DMS53 treated with DMSO at 0.1 percent for 48 hours (cell line): ENCODE measurements at regions not wholly inside any gene's neighbourhood (a gene's known extent, or its start where the extent isn't known, plus 50 kb on each side); places are given as distances from the start of the nearest gene placed in this dataset.
"Not testable (repeated sequence)": the region's sequence is repeated elsewhere in the genome, so short reads cannot be mapped to it uniquely, and the experiment has no call there.

Experiments
- DNase-seq: peaks from one replicate; lab custom pipeline; 2025; ENCODE audit not compliant: unreplicated experiment; lab: John Stamatoyannopoulos, UW

GRCh38 chr4:43411226-43411625 is 518.7 kb downstream of the GRXCR1 start:
- DNase-seq = no peak

GRCh38 chr4:43423276-43423675 is 530.8 kb downstream of the GRXCR1 start:
- no peak for DNase-seq

GRCh38 chr4:43425206-43425605 is 532.7 kb downstream of the GRXCR1 start:
- DNase-seq = no peak

GRCh38 chr4:43435291-43435690 is 542.8 kb downstream of the GRXCR1 start:
- DNase-seq = no peak

- DNase-seq = no peak
Measured at GRCh38 chr4:43452948-43453347, 560.4 kb downstream of the GRXCR1 start.

GRCh38 chr4:43456383-43456782 is 563.9 kb downstream of the GRXCR1 start:
- DNase-seq = no peak

- DNase-seq = no peak
Measured at GRCh38 chr4:43457866-43458265, 565.4 kb downstream of the GRXCR1 start.

- peak; percentile 69 for DNase-seq
Measured at GRCh38 chr4:43458293-43458692, 565.8 kb downstream of the GRXCR1 start.

GRCh38 chr4:43471950-43472349 is 579.4 kb downstream of the GRXCR1 start:
- peak; percentile 30 for DNase-seq

- DNase-seq = no peak
Measured at GRCh38 chr4:43481526-43481925, 589.0 kb downstream of the GRXCR1 start.

GRCh38 chr4:43485196-43485595 is 592.7 kb downstream of the GRXCR1 start:
- no peak for DNase-seq

- DNase-seq = no peak
Measured at GRCh38 chr4:43496188-43496587, 603.7 kb downstream of the GRXCR1 start.

GRCh38 chr4:43496602-43497001 is 604.1 kb downstream of the GRXCR1 start:
- DNase-seq = no peak

GRCh38 chr4:43505823-43506222 is 613.3 kb downstream of the GRXCR1 start:
- not testable (repeated sequence) for DNase-seq

- DNase-seq = peak; percentile 69
Measured at GRCh38 chr4:43512253-43512652, 619.7 kb downstream of the GRXCR1 start.

- DNase-seq = no peak
Measured at GRCh38 chr4:43525646-43526045, 633.1 kb downstream of the GRXCR1 start.

- DNase-seq = no peak
Measured at GRCh38 chr4:43547561-43547960, 655.0 kb downstream of the GRXCR1 start.

GRCh38 chr4:43550981-43551627 is 658.6 kb downstream of the GRXCR1 start:
- DNase-seq = no peak

- no peak for DNase-seq
Measured at GRCh38 chr4:43556262-43556661, 663.7 kb downstream of the GRXCR1 start.

- DNase-seq = no peak
Measured at GRCh38 chr4:43560047-43560446, 667.5 kb downstream of the GRXCR1 start.

- DNase-seq = no peak
Measured at GRCh38 chr4:43564107-43564506, 671.6 kb downstream of the GRXCR1 start.

- no peak for DNase-seq
Measured at GRCh38 chr4:43564591-43564990, 672.1 kb downstream of the GRXCR1 start.

- no peak for DNase-seq
Measured at GRCh38 chr4:43567644-43568043, 675.1 kb downstream of the GRXCR1 start.
